ENCODE measurements at regions not wholly inside any gene's neighbourhood (a gene's known extent, or its start where the extent isn't known, plus 50 kb on each side); places are given as distances from the start of the nearest gene placed in this dataset.
A peak's percentile ranks its signal among the peaks of the same experiment; 100 is the strongest.

DNA sequence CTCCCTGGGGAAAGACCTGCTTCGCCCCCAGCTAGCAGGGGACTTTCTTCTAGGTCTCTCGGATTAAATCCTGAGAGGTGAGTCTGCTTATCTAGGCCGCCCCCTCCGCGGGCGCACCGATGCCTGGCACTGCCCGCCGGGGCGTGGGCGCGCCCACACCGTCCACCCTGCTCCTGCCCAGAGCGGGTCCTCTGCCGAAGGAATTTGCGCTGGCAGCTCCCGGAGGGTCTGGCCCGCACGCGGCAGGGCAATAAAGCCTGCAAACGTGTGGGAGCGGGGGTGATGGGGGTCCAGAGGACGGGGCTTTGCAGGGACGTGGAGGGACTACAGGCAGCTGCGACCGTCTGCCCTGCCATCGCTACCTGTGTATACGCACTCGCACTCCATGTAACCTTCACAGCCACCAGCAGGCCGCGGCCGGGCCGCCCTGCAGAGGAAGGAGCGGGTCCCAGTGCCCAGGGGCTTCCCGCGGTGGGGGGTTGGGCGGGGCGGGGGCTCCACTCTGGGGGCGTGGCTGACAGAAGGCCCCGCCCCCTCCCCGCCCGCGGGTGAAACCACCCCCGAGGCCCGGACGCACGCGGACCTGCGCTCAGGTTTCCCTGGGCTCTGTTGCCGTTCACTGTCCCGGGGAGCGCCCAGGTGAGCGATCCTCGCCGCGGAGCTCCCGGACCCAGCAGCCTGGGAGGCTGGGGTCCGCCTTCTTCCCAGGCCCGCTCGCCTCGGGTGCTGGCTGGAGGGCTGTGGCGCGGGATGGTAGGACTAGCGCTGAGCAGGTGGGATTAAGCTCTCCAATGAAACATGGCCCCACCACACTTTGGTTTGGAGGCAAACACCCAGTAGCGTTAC, 174.5 kb upstream of the HS6ST1 start:
- peak; percentile 55 for DNase-seq (ENCODE audit: low read depth, low spot score)

- peak; percentile 21 for DNase-seq (ENCODE audit: low read depth, low spot score)
Measured at GRCh38 chr2:128493880-128494279, 175.2 kb upstream of the HS6ST1 start.

DNA sequence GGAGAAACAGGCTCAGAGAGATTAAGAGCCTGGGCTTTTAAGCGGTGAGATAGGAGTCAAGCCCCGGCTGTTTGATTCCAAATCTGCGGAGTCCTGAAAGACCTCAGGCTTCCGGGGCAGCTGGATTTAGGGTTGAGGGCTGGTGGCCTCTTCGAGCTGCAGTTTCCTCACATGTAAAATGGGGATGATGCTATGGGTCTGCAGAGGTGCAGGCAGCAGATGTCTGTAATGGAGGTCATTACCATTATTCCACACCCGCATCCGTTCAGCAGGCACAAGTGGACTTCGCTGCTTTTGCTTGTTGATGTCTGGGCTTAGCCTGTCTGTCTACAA, 175.6 kb upstream of the HS6ST1 start:
- no peak for DNase-seq (ENCODE audit: low read depth, low spot score)

GRCh38 chr2:128494640-128495321, 176.1 kb upstream of the HS6ST1 start:
- no peak for DNase-seq (ENCODE audit: low read depth, low spot score)

GRCh38 chr2:128495996-128496547, 177.4 kb upstream of the HS6ST1 start:
- no peak for DNase-seq (ENCODE audit: low read depth, low spot score)

DNA sequence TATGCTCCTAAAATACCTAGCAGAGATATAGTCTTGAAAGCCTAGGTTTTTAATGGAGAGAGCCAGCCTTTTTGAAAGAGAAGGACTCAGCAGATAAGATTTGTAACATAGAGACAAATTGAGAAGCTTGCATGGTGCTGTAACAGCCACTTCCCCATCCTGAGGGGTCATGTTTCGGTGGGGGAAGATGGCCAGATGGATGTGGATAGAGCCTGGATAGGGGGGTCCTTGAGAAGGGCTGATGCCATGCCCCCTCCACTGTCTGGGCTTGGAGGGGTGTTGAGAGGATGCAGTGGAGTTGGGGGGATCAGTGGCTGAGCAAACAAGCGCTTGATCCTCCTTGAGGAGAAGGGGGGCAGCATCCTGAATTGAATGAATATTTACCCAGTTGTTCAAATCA, 178.0 kb upstream of the HS6ST1 start:
- no peak for DNase-seq (ENCODE audit: low read depth, low spot score)

- no peak for DNase-seq (ENCODE audit: low read depth, low spot score)
Measured at GRCh38 chr2:128497461-128497860, 178.8 kb upstream of the HS6ST1 start.

GRCh38 chr2:128498086-128498485, 179.4 kb upstream of the HS6ST1 start:
- DNase-seq (ENCODE audit: low read depth, low spot score), result no peak

DNA sequence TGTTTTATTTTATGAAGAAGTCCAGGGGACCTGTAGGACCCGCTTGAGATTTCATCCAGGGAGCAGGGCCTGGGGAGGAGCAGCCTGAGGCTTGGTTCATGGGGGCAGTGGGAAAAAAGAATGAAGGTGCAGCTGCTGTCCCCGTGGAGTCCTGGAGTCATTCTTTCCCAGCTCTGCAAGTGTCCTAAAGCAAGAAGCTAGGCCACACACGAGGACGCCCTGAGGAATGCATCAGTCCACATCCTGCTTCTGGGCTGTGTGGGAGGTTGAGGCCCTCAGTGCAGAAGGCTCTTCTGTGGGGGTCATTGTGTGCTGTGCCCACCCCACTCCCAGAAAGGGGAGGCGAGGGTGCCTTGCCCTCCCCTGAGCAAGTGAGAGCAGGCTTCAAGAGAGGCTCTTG, 179.9 kb upstream of the HS6ST1 start:
- DNase-seq (ENCODE audit: low read depth, low spot score), result no peak

DNA sequence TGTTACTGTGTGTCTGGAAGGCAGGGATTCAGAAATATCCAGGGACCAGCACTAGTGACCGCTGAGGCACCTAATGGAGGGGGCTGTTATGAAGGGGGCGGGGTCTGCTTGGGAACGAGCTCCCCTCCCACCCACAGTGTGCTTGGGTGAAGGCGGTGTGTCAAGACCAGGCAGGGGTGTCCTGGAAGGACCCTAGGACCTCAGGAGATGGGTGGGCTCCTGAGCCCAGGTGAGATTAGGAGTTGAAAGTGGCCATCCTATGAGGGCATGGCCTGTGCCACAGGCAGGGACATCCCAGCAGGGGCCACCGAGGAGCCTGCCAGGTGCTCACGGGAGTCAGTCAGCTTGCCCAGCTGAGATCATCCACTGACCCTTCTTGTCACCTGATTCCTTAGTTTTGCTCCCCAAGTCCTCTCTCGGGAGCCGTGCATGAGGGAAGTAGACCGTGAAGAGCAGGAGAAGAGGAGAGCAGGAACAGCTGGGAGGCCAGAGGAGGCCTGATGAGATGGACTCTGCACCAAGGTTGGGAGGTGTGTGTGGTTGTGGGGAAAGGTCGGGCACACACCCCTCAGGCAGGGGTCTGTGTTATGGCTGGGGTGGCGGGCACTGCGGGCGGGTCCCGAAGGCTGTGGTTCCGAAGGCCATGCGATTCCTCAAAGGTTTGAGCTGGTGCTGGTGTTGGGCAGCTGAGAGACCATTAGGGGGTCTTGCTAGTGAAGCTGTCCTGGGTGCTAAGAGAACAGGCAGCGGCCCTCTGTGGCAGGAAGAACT, 180.9 kb upstream of the HS6ST1 start:
- no peak for DNase-seq (ENCODE audit: low read depth, low spot score)

DNA sequence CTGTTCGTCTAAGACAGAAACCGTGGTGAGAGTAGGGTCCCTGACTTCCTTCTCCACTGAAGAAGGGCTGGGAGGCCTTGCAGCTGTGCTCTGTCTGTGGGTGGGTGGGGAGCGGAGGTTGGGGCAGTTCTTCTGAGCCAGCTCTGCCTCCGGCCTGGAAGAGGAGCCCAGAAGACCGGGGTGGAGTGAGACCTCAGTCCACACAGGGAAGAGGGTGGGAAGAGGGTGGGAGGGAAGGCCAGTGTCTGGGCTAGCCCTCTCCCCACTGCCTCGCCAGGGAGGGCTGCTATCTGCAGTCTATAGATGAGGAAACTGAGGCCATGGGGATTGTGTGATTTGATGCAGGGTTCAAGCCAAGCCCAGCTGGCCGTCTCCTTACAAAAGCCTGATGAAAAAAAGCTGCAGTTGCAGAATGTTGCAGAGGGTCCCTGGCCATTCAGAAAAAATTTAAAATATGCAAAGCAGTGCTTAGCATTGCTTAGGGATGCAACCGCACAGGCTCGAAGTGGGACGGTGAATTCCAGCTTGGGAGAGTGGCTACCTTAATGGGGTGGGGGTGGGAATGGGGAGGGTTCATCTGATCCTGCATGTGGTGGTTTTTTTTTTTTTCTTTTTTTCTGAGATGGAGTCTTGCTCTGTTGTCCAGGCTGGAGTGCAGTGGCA, 181.6 kb upstream of the HS6ST1 start:
- no peak for DNase-seq (ENCODE audit: low read depth, low spot score)

GRCh38 chr2:128501006-128501690, 182.5 kb upstream of the HS6ST1 start:
- no peak for DNase-seq (ENCODE audit: low read depth, low spot score)

DNA sequence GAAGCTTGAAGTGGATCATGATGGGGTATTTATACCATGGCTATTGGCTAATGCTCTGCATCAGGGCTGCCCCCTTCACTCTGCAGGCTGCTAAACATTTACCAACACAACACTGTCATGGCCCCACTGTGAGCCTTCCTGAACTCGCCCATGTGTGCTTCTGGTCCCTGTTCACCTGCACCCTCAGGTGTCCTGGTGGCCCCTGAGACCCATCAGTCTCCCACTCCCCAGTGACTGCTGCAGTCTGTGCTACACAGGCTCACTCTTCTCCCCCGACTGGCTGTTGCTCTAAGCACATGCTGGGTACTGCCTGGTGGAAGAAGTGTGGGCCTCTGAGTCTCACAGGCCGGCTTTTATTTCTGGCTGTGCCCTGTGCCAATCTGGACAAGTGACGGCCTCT, 183.0 kb upstream of the HS6ST1 start:
- DNase-seq (ENCODE audit: low read depth, low spot score), result no peak

- DNase-seq (ENCODE audit: low read depth, low spot score), result no peak
Measured at GRCh38 chr2:128502200-128502599, 183.5 kb upstream of the HS6ST1 start.

- DNase-seq (ENCODE audit: low read depth, low spot score), result no peak
Measured at GRCh38 chr2:128502638-128503246, 184.1 kb upstream of the HS6ST1 start.

DNA sequence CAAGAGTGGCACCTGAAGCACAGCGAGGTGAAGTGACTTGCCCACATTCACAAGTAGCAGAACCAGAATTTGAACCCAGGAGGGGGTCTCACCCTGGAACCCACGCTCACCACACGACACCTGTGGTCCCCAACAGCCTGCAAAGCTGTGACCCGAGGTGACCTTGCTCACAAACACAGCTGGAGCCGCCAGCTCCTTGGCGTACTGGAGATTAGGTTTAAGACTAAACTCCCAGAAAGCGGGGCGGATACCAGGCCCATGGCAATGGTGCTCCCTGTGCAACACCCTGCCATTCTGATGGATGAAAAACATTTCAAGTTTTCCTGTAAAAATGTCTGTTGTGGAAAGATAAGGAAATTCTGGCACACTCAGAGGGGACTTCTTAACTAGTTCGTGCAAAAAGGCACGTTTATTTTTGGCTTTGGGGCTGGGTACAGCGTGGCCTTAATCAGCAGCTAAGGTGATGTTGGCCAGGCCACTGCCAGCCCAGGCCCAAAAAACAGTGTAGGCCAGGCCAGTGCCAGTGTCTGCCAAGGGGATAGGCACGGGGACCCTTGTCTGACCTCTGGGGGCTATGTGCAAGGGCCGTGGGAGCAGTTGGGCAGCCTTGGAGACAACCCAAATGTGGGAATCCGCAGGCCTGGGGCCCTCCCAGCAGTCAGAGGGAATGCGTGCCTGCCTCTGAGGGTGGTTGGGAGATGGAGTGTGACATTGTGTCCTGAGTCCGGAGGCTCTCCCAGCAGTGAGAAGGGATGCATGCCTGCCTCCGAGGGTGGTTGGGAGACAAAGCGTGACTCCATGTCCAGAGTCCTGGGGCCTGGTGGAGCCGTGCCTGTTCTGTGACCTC, 185.0 kb upstream of the HS6ST1 start:
- no peak for DNase-seq (ENCODE audit: low read depth, low spot score)

DNA sequence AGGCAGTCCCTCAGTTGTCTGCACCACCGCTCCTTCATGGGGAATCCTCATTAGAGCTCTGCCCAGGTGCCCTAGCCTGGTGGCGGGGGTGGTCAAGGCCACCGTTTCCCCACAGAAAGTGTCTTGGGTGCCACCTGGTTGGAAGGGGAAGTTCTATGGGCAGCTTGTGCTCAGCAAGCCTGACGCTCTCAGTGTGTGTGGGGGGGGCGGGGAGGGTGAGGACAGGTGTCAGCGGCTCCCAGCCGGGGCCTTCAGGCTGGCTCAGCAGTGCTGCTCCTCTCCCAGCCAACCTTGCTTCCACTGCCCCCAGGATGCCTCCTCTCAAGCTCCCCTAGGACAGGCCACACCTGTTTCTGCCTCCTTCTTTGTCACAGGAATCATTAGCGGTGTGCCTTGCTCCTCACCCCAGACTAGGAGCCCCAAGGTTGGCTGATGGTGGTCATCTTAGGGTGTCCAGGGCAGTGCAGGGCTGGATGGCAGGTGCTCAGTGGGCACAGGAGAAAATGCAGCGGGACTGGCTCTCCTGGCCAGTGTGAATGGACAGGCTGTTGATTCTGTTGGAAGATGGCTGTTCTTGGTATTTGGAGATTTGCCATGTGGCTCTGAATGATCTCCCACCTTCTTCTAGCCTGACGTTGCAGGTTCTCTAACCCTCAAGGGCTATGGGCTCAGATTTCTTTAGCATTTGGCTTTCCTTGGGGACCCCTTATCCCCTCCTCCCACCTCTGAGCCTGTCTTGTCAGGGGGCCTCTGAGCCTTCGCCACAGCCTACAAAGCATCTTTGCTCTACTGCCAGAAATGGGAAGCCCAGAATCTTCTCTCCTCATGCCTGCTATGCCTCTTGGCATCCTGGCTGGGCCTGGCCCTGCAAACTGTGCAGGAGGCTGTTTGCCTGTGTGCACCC, 185.8 kb upstream of the HS6ST1 start:
- no peak for DNase-seq (ENCODE audit: low read depth, low spot score)

- no peak for DNase-seq (ENCODE audit: low read depth, low spot score)
Measured at GRCh38 chr2:128505150-128505490, 186.5 kb upstream of the HS6ST1 start.
